Heart left ventricle (tissue), 13 donors: ENCODE measurements at regions not wholly inside any gene's neighbourhood (a gene's known extent, or its start where the extent isn't known, plus 50 kb on each side); places are given as distances from the start of the nearest gene placed in this dataset.

Experiments used
- CTCF ChIP-seq, 12 donors: fragments of 200-600 bp; sonication (generic) in 4 of 12; IDR thresholded peaks; one replicate each; pipeline versions ENCODE4 v1.5.0 to v1.8.0; 2018 to 2022; ENCODE audit warnings: antibody characterized with exemption in 12 of 12, mild to moderate bottlenecking in 5 of 12
- POLR2A ChIP-seq, 2 donors: fragments of 450-650 bp; IDR thresholded peaks; one replicate each; pipeline ENCODE4 v1.6.1; 2017; ENCODE audit warnings: antibody characterized with exemption in 2 of 2, mild to moderate bottlenecking in 2 of 2, moderate library complexity in 2 of 2
- donor health status: ischemic (EF 13 %, LVEDD 7.1; RV severe dilation, severe dysfunction).
- donor health status: DM: no; HTN: yes; CAD: no.
- donor health status: DM: no; HTN: no; CAD: no.
- donor health status: ischemic (EF 25% LVEDD 6.9; RV normal size, moderate dysfunction).
- donor health status: ischemic (EF 25% LVEDD 5.7; RV mildly dilated, moderate dysfunction).
- donor health status: ischemic (EF 35%, LVEDD 5.7; RV mildly dilated, moderate dysfunction).
- donor health status: nonischemic (EF 11% LVEDD 7.7; RV severe dilation, severe dysfunction).
- donor health status: DM: yes; HTN: yes; CAD: no.
- donor health status: PGD.
- donor health status: ischemic (EF 29% LVEDD 5.4; RV normal size, mild dysfunction).
- donor health status: nonischemic (EF 23%, LVEDD 6.1; RV moderate dilation, normal function).

GRCh38 chr2:67169417-67170140, 227.6 kb upstream of the ETAA1 start:
- TF ChIP-seq CTCF (IDR thresholded peaks at IDR 0.05) = no peak
- TF ChIP-seq POLR2A (IDR thresholded peaks at IDR 0.05) = no peak
